Uterus (tissue), 3 donors: ENCODE measurements at regions not wholly inside any gene's neighbourhood (a gene's known extent, or its start where the extent isn't known, plus 50 kb on each side); places are given as distances from the start of the nearest gene placed in this dataset.

Source experiments
- DNase-seq, 2 donors: peaks; one replicate each; pipeline ENCODE4 v3.0.0-alpha.2; 2019 to 2020
- H3K27ac ChIP-seq, 2 donors: fragments of 200-600 bp; sonication (generic); 1 replicate in 1 of 2; 2 replicates in 1 of 2; pipeline ENCODE4 v1.5.1; 2016 to 2018
- H3K27me3 ChIP-seq, 2 donors: fragments of 200-600 bp; sonication (generic); one replicate each; pipeline ENCODE4 v1.5.1; 2018 to 2019; ENCODE audit warnings: control low read depth in 1 of 2
- H3K36me3 ChIP-seq, 2 donors: fragments of 200-600 bp; sonication (generic); one replicate each; pipeline ENCODE4 v1.5.1; 2019; ENCODE audit warnings: control low read depth in 1 of 2
- H3K4me1 ChIP-seq, 2 donors: fragments of 200-600 bp; sonication (generic); one replicate each; pipeline ENCODE4 v1.5.1; 2018 to 2019; ENCODE audit warnings: control low read depth in 1 of 2
- H3K4me3 ChIP-seq, 2 donors: fragments of 200-600 bp; sonication (generic); 1 replicate in 1 of 2; 2 replicates in 1 of 2; pipeline ENCODE4 v1.5.1; 2018 to 2019; ENCODE audit warnings: mild to moderate bottlenecking in 1 of 2
- H3K9me3 ChIP-seq, 2 donors: fragments of 200-600 bp; sonication (generic); one replicate each; pipeline ENCODE4 v1.5.1; 2019; ENCODE audit warnings: control low read depth in 1 of 2
- POLR2A ChIP-seq, 2 donors: fragments of 450-650 bp; IDR thresholded peaks; one replicate each; pipeline ENCODE4 v1.6.1; 2016; ENCODE audit warnings: antibody characterized with exemption in 2 of 2, mild to moderate bottlenecking in 1 of 2, moderate library complexity in 1 of 2
- intact Hi-C: fragments of 100-400 bp; cut with DNase I; formaldehyde crosslinking; loops from one replicate; pipeline ENCODE4 v1.15.1; 2023; ENCODE audit warnings: low total_unique reads
- TF ChIP-seq, protein P1 (sequence below), 4 experiments: fragments of 200-600 bp in 2 of 4; fragments of 450-650 bp in 2 of 4; sonication (generic) in 2 of 4; IDR thresholded peaks; one replicate each; pipeline ENCODE4 v1.5.1; 2016 to 2019; ENCODE audit warnings: antibody characterized with exemption in 4 of 4, mild to moderate bottlenecking in 2 of 4, moderate library complexity in 1 of 4
- donor health status: DM: yes; HTN: yes; CAD: no.

DNA sequence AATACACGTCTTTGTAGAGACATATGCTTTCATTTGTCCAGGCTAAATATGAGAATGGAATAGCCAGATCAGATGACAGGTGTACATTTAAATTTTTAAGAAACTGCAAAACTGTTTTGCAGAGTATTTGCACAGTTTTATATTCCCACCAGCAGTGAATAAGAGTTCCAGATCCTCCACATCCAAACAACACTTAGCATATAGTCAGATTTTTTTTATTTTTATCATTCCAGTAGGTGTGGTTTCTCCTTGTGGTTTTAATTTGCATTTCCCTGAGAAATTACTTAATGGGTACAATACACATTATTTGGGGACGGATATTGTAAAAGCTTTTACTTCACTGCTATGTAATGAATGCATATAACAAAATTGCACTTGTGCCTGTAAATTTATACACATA is 56.7 kb upstream of the IRF2 start:
- TF ChIP-seq, protein P1, sequence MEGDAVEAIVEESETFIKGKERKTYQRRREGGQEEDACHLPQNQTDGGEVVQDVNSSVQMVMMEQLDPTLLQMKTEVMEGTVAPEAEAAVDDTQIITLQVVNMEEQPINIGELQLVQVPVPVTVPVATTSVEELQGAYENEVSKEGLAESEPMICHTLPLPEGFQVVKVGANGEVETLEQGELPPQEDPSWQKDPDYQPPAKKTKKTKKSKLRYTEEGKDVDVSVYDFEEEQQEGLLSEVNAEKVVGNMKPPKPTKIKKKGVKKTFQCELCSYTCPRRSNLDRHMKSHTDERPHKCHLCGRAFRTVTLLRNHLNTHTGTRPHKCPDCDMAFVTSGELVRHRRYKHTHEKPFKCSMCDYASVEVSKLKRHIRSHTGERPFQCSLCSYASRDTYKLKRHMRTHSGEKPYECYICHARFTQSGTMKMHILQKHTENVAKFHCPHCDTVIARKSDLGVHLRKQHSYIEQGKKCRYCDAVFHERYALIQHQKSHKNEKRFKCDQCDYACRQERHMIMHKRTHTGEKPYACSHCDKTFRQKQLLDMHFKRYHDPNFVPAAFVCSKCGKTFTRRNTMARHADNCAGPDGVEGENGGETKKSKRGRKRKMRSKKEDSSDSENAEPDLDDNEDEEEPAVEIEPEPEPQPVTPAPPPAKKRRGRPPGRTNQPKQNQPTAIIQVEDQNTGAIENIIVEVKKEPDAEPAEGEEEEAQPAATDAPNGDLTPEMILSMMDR (IDR thresholded peaks at IDR 0.05): no peak
- no peak for TF ChIP-seq POLR2A (IDR thresholded peaks at IDR 0.05)
- Histone ChIP-seq H3K27ac (no peak overlapping the region), H3K9me3 (no peaks in the 10 kb centered on the region), H3K36me3 (no peaks in the 10 kb centered on the region), H3K4me1 (peaks cover 4% of the 10 kb centered on the region in 2 donors), H3K27me3 (no peaks in the 10 kb centered on the region), H3K4me3 (no peak overlapping the region)
- intact Hi-C loops: loop anchor here (10.0 kb wide), 1 partner anchor 56 kb away; the partner anchor contains the start of gene IRF2
- DNase-seq: no peak

DNA sequence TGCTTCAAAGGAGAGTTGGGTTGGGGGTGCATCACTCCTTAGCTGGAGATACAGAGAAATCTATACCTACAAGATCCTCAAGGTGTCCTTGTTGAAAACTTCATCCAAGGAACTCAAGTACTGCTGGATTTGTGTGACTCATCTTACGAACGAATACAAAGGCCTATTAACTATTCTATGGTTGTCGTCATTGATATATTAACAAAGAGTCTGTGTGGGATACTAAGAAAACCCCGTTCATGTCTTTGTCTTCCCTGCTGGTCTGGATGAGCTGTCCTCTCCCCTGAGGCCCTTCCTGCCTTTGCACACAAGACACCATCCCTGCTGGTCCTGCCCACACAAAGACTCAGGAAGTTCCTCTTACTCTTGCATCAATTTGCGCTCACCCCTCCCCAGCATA is 54.9 kb upstream of the IRF2 start:
- H3K4me1 ChIP-seq: no peaks in the 10 kb centered on the region
- no peak overlapping the region for H3K4me3 ChIP-seq
- no peaks in the 10 kb centered on the region for H3K36me3 ChIP-seq
- no peaks in the 10 kb centered on the region for H3K27me3 ChIP-seq
- no peak overlapping the region for H3K27ac ChIP-seq
- no peak for DNase-seq
- H3K9me3 ChIP-seq: peaks cover 0 to 4% of the 10 kb centered on the region in 2 donors
- no peak for TF ChIP-seq POLR2A (IDR thresholded peaks at IDR 0.05)
- TF ChIP-seq, protein P1 (IDR thresholded peaks at IDR 0.05): no peak
- intact Hi-C loops: no loop called here

DNA sequence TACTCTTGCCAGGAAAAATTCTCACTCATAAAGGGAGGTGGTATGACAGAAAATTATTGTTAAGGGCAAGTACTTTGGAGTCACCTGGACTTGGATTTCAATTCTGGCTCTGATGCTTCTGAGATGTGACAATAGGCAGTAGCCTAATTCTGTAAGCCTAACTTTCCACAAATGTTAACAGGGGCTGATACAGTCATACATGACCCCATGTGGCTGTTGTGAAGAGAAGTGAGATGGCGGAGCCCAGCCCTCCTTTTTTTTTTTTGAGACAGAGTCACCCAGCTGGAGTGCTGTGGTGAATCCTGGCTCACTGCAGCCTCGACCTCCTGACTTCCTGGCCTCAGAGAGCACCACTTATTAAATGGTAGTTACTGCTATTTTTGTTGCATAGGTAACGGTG is 54.4 kb upstream of the IRF2 start:
- DNase-seq: no peak
- H3K4me3 ChIP-seq: no peak overlapping the region
- peaks cover 0 to 4% of the 10 kb centered on the region in 2 donors for H3K9me3 ChIP-seq
- no peaks in the 10 kb centered on the region for H3K4me1 ChIP-seq
- intact Hi-C loops: no loop called here
- no peaks in the 10 kb centered on the region for H3K36me3 ChIP-seq
- no peak for TF ChIP-seq POLR2A (IDR thresholded peaks at IDR 0.05)
- TF ChIP-seq, protein P1 (IDR thresholded peaks at IDR 0.05): no peak
- H3K27me3 ChIP-seq: no peaks in the 10 kb centered on the region
- H3K27ac ChIP-seq: no peak overlapping the region

DNA sequence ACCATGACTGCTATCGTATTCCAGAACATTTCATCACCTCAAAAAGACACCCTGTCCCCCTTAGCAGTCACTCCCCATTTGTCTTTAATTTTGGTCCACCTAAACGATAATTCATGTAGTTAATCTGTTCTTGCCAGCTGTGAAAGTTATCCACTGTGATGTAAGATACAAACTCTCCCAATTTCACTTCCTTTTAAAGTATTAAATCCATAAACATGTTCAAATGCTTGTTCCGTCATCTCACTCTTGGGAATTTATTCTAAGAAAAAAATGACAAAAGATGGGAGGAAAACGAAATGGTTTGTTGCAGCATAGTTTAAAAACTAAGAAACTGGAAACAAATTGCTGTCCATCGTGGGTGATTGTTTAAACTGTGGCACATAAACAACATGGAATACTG is 53.7 kb upstream of the IRF2 start:
- H3K27me3 ChIP-seq: no peaks in the 10 kb centered on the region
- no peaks in the 10 kb centered on the region for H3K4me1 ChIP-seq
- intact Hi-C loops: no loop called here
- DNase-seq: no peak
- no peaks in the 10 kb centered on the region for H3K36me3 ChIP-seq
- no peak overlapping the region for H3K27ac ChIP-seq
- no peak overlapping the region for H3K4me3 ChIP-seq
- H3K9me3 ChIP-seq: peaks cover 0 to 4% of the 10 kb centered on the region in 2 donors
- TF ChIP-seq POLR2A (IDR thresholded peaks at IDR 0.05): no peak

DNA sequence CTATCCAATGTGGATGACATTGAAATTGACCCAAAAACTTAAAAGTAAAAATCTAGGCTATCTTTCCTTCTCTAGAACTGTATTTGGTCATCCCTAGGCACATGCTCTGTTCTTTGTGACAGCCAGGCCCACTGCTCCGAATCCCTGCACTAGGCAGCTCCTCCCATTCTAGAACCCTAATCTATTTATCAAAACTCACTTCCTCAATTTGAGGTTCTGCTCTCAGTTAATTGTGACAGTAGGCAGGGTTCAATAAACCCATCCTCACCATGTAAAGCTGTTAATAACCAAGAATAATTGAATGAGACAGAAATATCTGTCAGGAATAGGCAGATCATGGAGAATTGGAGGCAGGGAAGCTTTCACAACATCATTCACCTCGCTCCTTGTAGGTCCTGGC is 51.9 kb upstream of the IRF2 start:
- Histone ChIP-seq H3K27me3 (no peaks in the 10 kb centered on the region), H3K9me3 (peaks cover 0 to 4% of the 10 kb centered on the region in 2 donors), H3K4me1 (no peaks in the 10 kb centered on the region), H3K27ac (no peak overlapping the region), H3K36me3 (no peaks in the 10 kb centered on the region), H3K4me3 (no peak overlapping the region)
- no peak for DNase-seq
- intact Hi-C loops: no loop called here
- TF ChIP-seq, protein P1 (IDR thresholded peaks at IDR 0.05): no peak
- TF ChIP-seq POLR2A (IDR thresholded peaks at IDR 0.05): no peak
